Liver (tissue), 8 donors: ENCODE measurements at regions not wholly inside any gene's neighbourhood (a gene's known extent, or its start where the extent isn't known, plus 50 kb on each side); places are given as distances from the start of the nearest gene placed in this dataset.
"Not testable (repeated sequence)": the region's sequence is repeated elsewhere in the genome, so short reads cannot be mapped to it uniquely, and the experiment has no call there.

Experiments used
- DNase-seq: peaks from one replicate; pipeline ENCODE4 v3.0.0-alpha.2; 2017; ENCODE audit warnings: low spot score
- H3K27ac ChIP-seq, 2 donors: one replicate each; pipeline ENCODE4 v1.7.0; 2013; ENCODE audit warnings: inconsistent platforms in 2 of 2, low read length in 2 of 2, control low read depth in 1 of 2, low read depth in 1 of 2, mild to moderate bottlenecking in 1 of 2
- H3K27me3 ChIP-seq, 4 donors: one replicate each; pipeline versions ENCODE4 v1.6.1 to v1.7.0; 2013; ENCODE audit warnings: low read length in 3 of 4, inconsistent platforms in 1 of 4, mild to moderate bottlenecking in 1 of 4, moderate library complexity in 1 of 4; ENCODE audit not compliant: control insufficient read depth in 4 of 4, insufficient read depth in 4 of 4
- H3K36me3 ChIP-seq, 4 donors: one replicate each; pipeline versions ENCODE4 v1.6.1 to v1.7.0; 2013; ENCODE audit warnings: low read length in 3 of 4, mild to moderate bottlenecking in 3 of 4, low read depth in 1 of 4, moderate library complexity in 1 of 4; ENCODE audit not compliant: control insufficient read depth in 4 of 4, insufficient read depth in 3 of 4
- H3K4me1 ChIP-seq, 4 donors: one replicate each; pipeline versions ENCODE4 v1.6.1 to v1.7.0; 2013; ENCODE audit warnings: low read length in 3 of 4, mild to moderate bottlenecking in 3 of 4, moderate library complexity in 1 of 4; ENCODE audit not compliant: control insufficient read depth in 4 of 4, insufficient read depth in 4 of 4
- H3K4me3 ChIP-seq, 3 donors: one replicate each; pipeline versions ENCODE4 v1.6.1 to v1.7.0; 2013; ENCODE audit warnings: low read length in 3 of 3, control low read depth in 1 of 3, low read depth in 1 of 3, mild to moderate bottlenecking in 1 of 3
- H3K9ac ChIP-seq, 2 donors: one replicate each; pipeline ENCODE4 v1.7.0; 2013; ENCODE audit warnings: low read length in 2 of 2, mild to moderate bottlenecking in 2 of 2, moderate library complexity in 2 of 2, control low read depth in 1 of 2, low read depth in 1 of 2
- H3K9me3 ChIP-seq, 4 donors: one replicate each; pipeline versions ENCODE4 v1.6.1 to v1.7.0; 2013; ENCODE audit warnings: low read length in 3 of 4; ENCODE audit not compliant: control insufficient read depth in 4 of 4
- FOXA1 ChIP-seq: IDR thresholded peaks from 2 replicates; pipeline ENCODE4 v1.6.1; 2016; ENCODE audit warnings: antibody characterized with exemption
- GABPA ChIP-seq, 2 donors: IDR thresholded peaks in 1 of 2; conservative IDR thresholded peaks in 1 of 2; 2 replicates each; pipeline ENCODE4 v1.6.1; 2016; ENCODE audit warnings: antibody characterized with exemption in 2 of 2, mild to moderate bottlenecking in 1 of 2, moderate library complexity in 1 of 2
- HNF4G ChIP-seq: IDR thresholded peaks from 2 replicates; pipeline ENCODE4 v1.6.1; 2016; ENCODE audit warnings: antibody characterized with exemption
- MAX ChIP-seq: IDR thresholded peaks from 2 replicates; pipeline ENCODE4 v1.6.1; 2016; ENCODE audit warnings: antibody characterized with exemption
- RAD21 ChIP-seq, 2 donors: IDR thresholded peaks; 2 replicates each; pipeline ENCODE4 v1.6.1; 2016; ENCODE audit warnings: antibody characterized with exemption in 2 of 2, mild to moderate bottlenecking in 2 of 2
- SP1 ChIP-seq: IDR thresholded peaks from 2 replicates; pipeline ENCODE4 v1.6.1; 2018; ENCODE audit warnings: antibody characterized with exemption, mild to moderate bottlenecking
- WGBS: extraction: QIAGEN DNeasy Blood & Tissue Kit; methylation state at CpG from one replicate; pipeline ENCODE4 v1.1.7; 2013; 5-methylcytosine and 5-hydroxymethylcytosine counted together
- TF ChIP-seq, protein P1 (sequence below): fragments of 150-350 bp; IDR thresholded peaks from 2 replicates; pipeline ENCODE4 v1.5.1; 2017; ENCODE audit warnings: improper control_type of control experiment, low read depth, low read length; ENCODE audit not compliant: missing input control
- TF ChIP-seq, protein P2 (sequence below): IDR thresholded peaks from 2 replicates; pipeline ENCODE4 v1.6.1; 2016; ENCODE audit warnings: antibody characterized with exemption, mild to moderate bottlenecking
- donor health status: healthy.
- donor health status: healthy.
- donor health status: healthy.
- donor health status: healthy.
- donor health status: healthy.

GRCh38 chr4:66000510-66001117 is 330.3 kb upstream of the EPHA5 start:
- 44% methylated on average over 1 of the region's 1 CpG for WGBS
- DNase-seq, result no peak
- no peaks in the 10 kb centered on the region for H3K36me3 ChIP-seq
- H3K4me3 ChIP-seq, result no peak overlapping the region
- H3K27ac ChIP-seq, result no peak overlapping the region
- no peaks in the 10 kb centered on the region for H3K9me3 ChIP-seq
- H3K27me3 ChIP-seq, result no peaks in the 10 kb centered on the region
- H3K9ac ChIP-seq, result no peak overlapping the region
- no peaks in the 10 kb centered on the region for H3K4me1 ChIP-seq
- TF ChIP-seq MAX, result no peak

DNA sequence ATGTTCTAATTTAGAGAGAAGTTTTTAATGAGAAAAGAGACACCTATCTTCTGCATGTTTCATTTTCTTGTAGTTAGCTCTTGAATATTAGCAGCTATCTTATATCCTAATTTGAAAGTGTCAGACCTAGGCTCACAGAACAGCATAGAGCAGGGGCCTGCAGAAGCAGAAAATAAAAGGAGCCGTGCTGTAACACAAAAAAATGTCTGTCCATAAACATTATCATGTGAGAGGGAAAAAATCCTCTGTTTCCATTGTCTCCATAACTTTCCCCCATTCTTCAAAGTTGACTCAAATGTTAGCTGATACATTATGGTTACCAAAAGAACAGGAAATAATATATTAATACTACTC is 329.2 kb upstream of the EPHA5 start:
- no peak overlapping the region for H3K27ac ChIP-seq
- no peak overlapping the region for H3K9ac ChIP-seq
- no peak for DNase-seq
- no peak overlapping the region for H3K4me3 ChIP-seq
- no peaks in the 10 kb centered on the region for H3K27me3 ChIP-seq
- H3K36me3 ChIP-seq, result no peaks in the 10 kb centered on the region
- WGBS, result 87% methylated on average over 1 of the region's 1 CpG
- no peak for TF ChIP-seq MAX
- TF ChIP-seq SP1, result no peak
- TF ChIP-seq, protein P1, sequence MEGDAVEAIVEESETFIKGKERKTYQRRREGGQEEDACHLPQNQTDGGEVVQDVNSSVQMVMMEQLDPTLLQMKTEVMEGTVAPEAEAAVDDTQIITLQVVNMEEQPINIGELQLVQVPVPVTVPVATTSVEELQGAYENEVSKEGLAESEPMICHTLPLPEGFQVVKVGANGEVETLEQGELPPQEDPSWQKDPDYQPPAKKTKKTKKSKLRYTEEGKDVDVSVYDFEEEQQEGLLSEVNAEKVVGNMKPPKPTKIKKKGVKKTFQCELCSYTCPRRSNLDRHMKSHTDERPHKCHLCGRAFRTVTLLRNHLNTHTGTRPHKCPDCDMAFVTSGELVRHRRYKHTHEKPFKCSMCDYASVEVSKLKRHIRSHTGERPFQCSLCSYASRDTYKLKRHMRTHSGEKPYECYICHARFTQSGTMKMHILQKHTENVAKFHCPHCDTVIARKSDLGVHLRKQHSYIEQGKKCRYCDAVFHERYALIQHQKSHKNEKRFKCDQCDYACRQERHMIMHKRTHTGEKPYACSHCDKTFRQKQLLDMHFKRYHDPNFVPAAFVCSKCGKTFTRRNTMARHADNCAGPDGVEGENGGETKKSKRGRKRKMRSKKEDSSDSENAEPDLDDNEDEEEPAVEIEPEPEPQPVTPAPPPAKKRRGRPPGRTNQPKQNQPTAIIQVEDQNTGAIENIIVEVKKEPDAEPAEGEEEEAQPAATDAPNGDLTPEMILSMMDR, result no peak
- TF ChIP-seq GABPA (IDR thresholded peaks at IDR 0.05 in 1 of 2, conservative IDR thresholded peaks at IDR 0.05 in 1 of 2), result no peak
- TF ChIP-seq FOXA1, result no peak
- TF ChIP-seq, protein P2, sequence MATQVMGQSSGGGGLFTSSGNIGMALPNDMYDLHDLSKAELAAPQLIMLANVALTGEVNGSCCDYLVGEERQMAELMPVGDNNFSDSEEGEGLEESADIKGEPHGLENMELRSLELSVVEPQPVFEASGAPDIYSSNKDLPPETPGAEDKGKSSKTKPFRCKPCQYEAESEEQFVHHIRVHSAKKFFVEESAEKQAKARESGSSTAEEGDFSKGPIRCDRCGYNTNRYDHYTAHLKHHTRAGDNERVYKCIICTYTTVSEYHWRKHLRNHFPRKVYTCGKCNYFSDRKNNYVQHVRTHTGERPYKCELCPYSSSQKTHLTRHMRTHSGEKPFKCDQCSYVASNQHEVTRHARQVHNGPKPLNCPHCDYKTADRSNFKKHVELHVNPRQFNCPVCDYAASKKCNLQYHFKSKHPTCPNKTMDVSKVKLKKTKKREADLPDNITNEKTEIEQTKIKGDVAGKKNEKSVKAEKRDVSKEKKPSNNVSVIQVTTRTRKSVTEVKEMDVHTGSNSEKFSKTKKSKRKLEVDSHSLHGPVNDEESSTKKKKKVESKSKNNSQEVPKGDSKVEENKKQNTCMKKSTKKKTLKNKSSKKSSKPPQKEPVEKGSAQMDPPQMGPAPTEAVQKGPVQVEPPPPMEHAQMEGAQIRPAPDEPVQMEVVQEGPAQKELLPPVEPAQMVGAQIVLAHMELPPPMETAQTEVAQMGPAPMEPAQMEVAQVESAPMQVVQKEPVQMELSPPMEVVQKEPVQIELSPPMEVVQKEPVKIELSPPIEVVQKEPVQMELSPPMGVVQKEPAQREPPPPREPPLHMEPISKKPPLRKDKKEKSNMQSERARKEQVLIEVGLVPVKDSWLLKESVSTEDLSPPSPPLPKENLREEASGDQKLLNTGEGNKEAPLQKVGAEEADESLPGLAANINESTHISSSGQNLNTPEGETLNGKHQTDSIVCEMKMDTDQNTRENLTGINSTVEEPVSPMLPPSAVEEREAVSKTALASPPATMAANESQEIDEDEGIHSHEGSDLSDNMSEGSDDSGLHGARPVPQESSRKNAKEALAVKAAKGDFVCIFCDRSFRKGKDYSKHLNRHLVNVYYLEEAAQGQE, result no peak
- TF ChIP-seq HNF4G, result no peak
- TF ChIP-seq RAD21 (IDR thresholded peaks at IDR 0.05), result no peak
- no peaks in the 10 kb centered on the region for H3K9me3 ChIP-seq
- H3K4me1 ChIP-seq, result no peaks in the 10 kb centered on the region

- H3K4me1 ChIP-seq, DNase-seq, H3K9ac ChIP-seq, H3K4me3 ChIP-seq, H3K9me3 ChIP-seq, H3K27me3 ChIP-seq, H3K36me3 ChIP-seq, H3K27ac ChIP-seq: not testable (repeated sequence)
- 79% methylated on average over 28 of the region's 29 CpGs for WGBS
These were observed 328.7 kb upstream of the EPHA5 start for GRCh38 chr4:65998807-65999517.
